Loucy (cell line): ENCODE measurements at regions not wholly inside any gene's neighbourhood (a gene's known extent, or its start where the extent isn't known, plus 50 kb on each side); places are given as distances from the start of the nearest gene placed in this dataset.

Experiments used
- CTCF ChIP-seq: fragments of 200-600 bp; sonication (generic); conservative IDR thresholded peaks from 2 replicates; pipeline ENCODE4 v1.5.1; 2014; ENCODE audit warnings: mild to moderate bottlenecking, antibody characterized with exemption, low read length
- EZH2phosphoT487 ChIP-seq: fragments of 200-600 bp; IDR thresholded peaks from 2 replicates; pipeline ENCODE4 v1.6.1; 2018; ENCODE audit warnings: antibody characterized with exemption, mild to moderate bottlenecking, moderate library complexity, borderline replicate concordance

DNA sequence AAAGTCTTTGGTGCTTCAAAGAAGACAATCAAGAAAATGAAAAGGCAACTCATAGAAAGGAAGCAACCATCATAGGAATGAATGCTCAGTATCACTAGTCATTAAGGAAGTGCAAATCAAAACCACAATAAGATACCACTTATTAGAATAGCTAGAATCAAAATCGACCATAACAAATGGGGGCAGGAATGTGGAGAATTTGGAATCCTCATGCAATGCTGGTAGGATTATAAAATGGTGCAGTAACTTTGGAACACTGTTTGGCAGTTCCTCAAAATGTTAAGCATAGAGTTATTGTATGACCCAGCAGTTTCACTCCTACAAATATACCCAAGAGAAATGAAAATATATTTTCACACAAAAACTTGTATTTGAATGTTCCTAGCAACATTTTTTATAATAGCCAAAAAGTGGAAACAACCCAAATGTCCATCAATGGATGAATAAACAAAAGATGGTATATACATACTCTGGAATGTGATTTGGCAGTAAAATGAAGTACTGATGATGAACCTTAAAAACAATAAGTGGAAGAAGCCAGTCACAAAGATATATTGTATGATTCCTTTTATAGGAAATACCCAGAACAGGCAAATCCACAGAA, 105.6 kb downstream of the MIS18A start:
- no peak for TF ChIP-seq CTCF
- no peak for TF ChIP-seq EZH2phosphoT487
